NCI-H2196 treated with DMSO at 0.1 percent for 48 hours (cell line): ENCODE measurements at regions not wholly inside any gene's neighbourhood (a gene's known extent, or its start where the extent isn't known, plus 50 kb on each side); places are given as distances from the start of the nearest gene placed in this dataset.
A peak's percentile ranks its signal among the peaks of the same experiment; 100 is the strongest.
"Not testable (repeated sequence)": the region's sequence is repeated elsewhere in the genome, so short reads cannot be mapped to it uniquely, and the experiment has no call there.

Experiments used
- DNase-seq: peaks from one replicate; lab custom pipeline; 2025; ENCODE audit not compliant: unreplicated experiment; lab: John Stamatoyannopoulos, UW

GRCh38 chr2:8142461-8142860 is 539.4 kb upstream of the ID2 start:
- no peak for DNase-seq

GRCh38 chr2:8144131-8144631 is 537.7 kb upstream of the ID2 start:
- DNase-seq = no peak

- DNase-seq = no peak
These were observed 537.1 kb upstream of the ID2 start for GRCh38 chr2:8144785-8145184.

GRCh38 chr2:8145375-8145774 is 536.5 kb upstream of the ID2 start:
- DNase-seq = not testable (repeated sequence)

GRCh38 chr2:8146132-8147005 is 535.5 kb upstream of the ID2 start:
- peak; percentile 58 for DNase-seq

GRCh38 chr2:8148260-8149006 is 533.4 kb upstream of the ID2 start:
- no peak for DNase-seq

- no peak for DNase-seq
These were observed 532.9 kb upstream of the ID2 start for GRCh38 chr2:8149007-8149405.

- no peak for DNase-seq
These were observed 531.8 kb upstream of the ID2 start for GRCh38 chr2:8149985-8150539.

- no peak for DNase-seq
These were observed 530.0 kb upstream of the ID2 start for GRCh38 chr2:8151888-8152287.

- DNase-seq = no peak
These were observed 529.2 kb upstream of the ID2 start for GRCh38 chr2:8152392-8153257.

GRCh38 chr2:8153258-8153718 is 528.6 kb upstream of the ID2 start:
- no peak for DNase-seq

- no peak for DNase-seq
These were observed 527.6 kb upstream of the ID2 start for GRCh38 chr2:8154270-8154669.

GRCh38 chr2:8154936-8155335 is 526.9 kb upstream of the ID2 start:
- DNase-seq = no peak

GRCh38 chr2:8157621-8158430 is 524.0 kb upstream of the ID2 start:
- no peak for DNase-seq

- no peak for DNase-seq
These were observed 523.1 kb upstream of the ID2 start for GRCh38 chr2:8158711-8159110.

GRCh38 chr2:8159211-8159965 is 522.5 kb upstream of the ID2 start:
- DNase-seq = no peak

- DNase-seq = no peak
These were observed 521.8 kb upstream of the ID2 start for GRCh38 chr2:8159966-8160603.

- no peak for DNase-seq
These were observed 520.9 kb upstream of the ID2 start for GRCh38 chr2:8160959-8161358.

- no peak for DNase-seq
These were observed 519.3 kb upstream of the ID2 start for GRCh38 chr2:8162552-8162951.
